Nephron progenitor cell (in vitro differentiated cells): ENCODE measurements at regions not wholly inside any gene's neighbourhood (a gene's known extent, or its start where the extent isn't known, plus 50 kb on each side); places are given as distances from the start of the nearest gene placed in this dataset.

Source experiments
- DNase-seq: peaks from one replicate; pipeline ENCODE4 v3.0.0; 2021
- H3K27ac Mint-ChIP-seq: 2 replicates; pipeline ENCODE4 v1.8.0; 2021; ENCODE audit warnings: mild to moderate bottlenecking, moderate library complexity, mixed read lengths
- H3K27me3 Mint-ChIP-seq: 2 replicates; pipeline ENCODE4 v1.8.0; 2021; ENCODE audit warnings: mild to moderate bottlenecking, low read depth, mixed read lengths; ENCODE audit not compliant: poor library complexity
- H3K36me3 Mint-ChIP-seq: 2 replicates; pipeline ENCODE4 v1.8.0; 2021; ENCODE audit warnings: low read depth, mixed read lengths
- H3K4me1 Mint-ChIP-seq: 2 replicates; pipeline ENCODE4 v1.8.0; 2021; ENCODE audit warnings: mixed read lengths
- H3K4me3 Mint-ChIP-seq: 2 replicates; pipeline ENCODE4 v1.8.0; 2021; ENCODE audit warnings: mild to moderate bottlenecking, moderate library complexity, mixed read lengths
- H3K9me3 Mint-ChIP-seq: 2 replicates; pipeline ENCODE4 v1.8.0; 2021; ENCODE audit warnings: mild to moderate bottlenecking, moderate library complexity, mixed read lengths
- TF ChIP-seq, protein P1 (sequence below): fragments of 200-600 bp; sonication (generic); IDR thresholded peaks from 2 replicates; pipeline ENCODE4 v1.5.0; 2021; ENCODE audit warnings: antibody characterized with exemption

GRCh38 chr1:29569971-29570634, 333.8 kb downstream of the PTPRU start:
- Mint-ChIP-seq H3K27me3 (peaks cover 7% of the 10 kb centered on the region), H3K4me1 (peaks cover 5% of the 10 kb centered on the region), H3K9me3 (peaks cover 24% of the 10 kb centered on the region), H3K27ac (no peak overlapping the region), H3K4me3 (no peak overlapping the region), H3K36me3 (no peaks in the 10 kb centered on the region)
- no peak for DNase-seq
- TF ChIP-seq, protein P1, sequence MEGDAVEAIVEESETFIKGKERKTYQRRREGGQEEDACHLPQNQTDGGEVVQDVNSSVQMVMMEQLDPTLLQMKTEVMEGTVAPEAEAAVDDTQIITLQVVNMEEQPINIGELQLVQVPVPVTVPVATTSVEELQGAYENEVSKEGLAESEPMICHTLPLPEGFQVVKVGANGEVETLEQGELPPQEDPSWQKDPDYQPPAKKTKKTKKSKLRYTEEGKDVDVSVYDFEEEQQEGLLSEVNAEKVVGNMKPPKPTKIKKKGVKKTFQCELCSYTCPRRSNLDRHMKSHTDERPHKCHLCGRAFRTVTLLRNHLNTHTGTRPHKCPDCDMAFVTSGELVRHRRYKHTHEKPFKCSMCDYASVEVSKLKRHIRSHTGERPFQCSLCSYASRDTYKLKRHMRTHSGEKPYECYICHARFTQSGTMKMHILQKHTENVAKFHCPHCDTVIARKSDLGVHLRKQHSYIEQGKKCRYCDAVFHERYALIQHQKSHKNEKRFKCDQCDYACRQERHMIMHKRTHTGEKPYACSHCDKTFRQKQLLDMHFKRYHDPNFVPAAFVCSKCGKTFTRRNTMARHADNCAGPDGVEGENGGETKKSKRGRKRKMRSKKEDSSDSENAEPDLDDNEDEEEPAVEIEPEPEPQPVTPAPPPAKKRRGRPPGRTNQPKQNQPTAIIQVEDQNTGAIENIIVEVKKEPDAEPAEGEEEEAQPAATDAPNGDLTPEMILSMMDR: no peak

- TF ChIP-seq, protein P1: no peak
- Mint-ChIP-seq H3K4me1 (peaks cover 5% of the 10 kb centered on the region), H3K27me3 (peaks cover 8% of the 10 kb centered on the region), H3K36me3 (peaks cover 5% of the 10 kb centered on the region), H3K9me3 (peaks cover 53% of the 10 kb centered on the region), H3K27ac (no peak overlapping the region), H3K4me3 (no peak overlapping the region)
- no peak for DNase-seq
These were observed 330.9 kb downstream of the PTPRU start for GRCh38 chr1:29567257-29567656.

DNA sequence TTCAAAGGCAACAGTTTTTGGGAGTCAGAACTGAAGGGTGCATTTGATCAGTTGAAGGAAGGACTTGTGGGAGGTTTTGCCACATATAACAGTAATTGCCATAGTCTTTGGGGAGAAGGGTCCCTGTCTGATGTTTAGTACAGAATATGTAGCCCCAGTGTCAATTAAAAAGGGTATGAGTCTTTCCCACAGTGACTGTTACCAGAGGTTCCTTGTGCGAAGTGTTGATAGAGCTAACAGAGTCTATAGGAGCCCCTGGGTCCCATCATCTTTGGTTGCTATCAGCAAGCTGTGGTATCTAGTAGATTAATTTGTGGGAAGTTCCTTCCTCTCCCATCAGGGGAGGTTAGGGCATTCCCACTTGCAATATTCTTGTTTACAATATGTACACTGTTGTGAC, 329.2 kb downstream of the PTPRU start:
- TF ChIP-seq, protein P1: no peak
- Mint-ChIP-seq H3K36me3 (peaks cover 5% of the 10 kb centered on the region), H3K4me3 (no peak overlapping the region), H3K27ac (no peak overlapping the region), H3K4me1 (peaks cover 5% of the 10 kb centered on the region), H3K9me3 (peaks cover 57% of the 10 kb centered on the region), H3K27me3 (peaks cover 8% of the 10 kb centered on the region)
- DNase-seq: no peak

DNA sequence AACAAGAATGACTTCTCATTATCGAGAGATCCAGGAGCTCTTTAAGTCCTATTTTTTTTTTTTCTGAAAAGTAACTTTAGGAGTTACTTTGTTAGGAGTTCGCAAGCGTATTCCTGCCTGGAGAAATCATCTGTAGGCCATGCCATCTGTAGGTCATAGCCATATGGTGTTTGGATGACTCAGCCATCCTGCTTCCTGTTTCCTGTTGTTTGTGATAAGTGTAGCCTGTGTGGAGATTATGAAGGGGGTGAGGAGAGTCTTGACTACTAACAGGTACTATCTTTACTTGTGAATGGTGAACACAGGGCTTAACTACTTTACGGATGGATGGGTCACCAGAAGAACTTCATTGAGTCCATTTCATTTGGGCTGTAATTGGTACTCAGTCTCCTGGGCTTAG, 327.2 kb downstream of the PTPRU start:
- TF ChIP-seq, protein P1: no peak
- no peak overlapping the region for H3K27ac Mint-ChIP-seq
- no peak overlapping the region for H3K4me3 Mint-ChIP-seq
- no peaks in the 10 kb centered on the region for H3K4me1 Mint-ChIP-seq
- H3K27me3 Mint-ChIP-seq: peaks cover 16% of the 10 kb centered on the region
- DNase-seq: no peak
- H3K36me3 Mint-ChIP-seq: peaks cover 5% of the 10 kb centered on the region
- H3K9me3 Mint-ChIP-seq: peaks cover 57% of the 10 kb centered on the region

- no peak overlapping the region for H3K27ac Mint-ChIP-seq
- peaks cover 17% of the 10 kb centered on the region for H3K27me3 Mint-ChIP-seq
- H3K4me3 Mint-ChIP-seq: no peak overlapping the region
- H3K9me3 Mint-ChIP-seq: peaks cover 54% of the 10 kb centered on the region
- DNase-seq: no peak
- no peaks in the 10 kb centered on the region for H3K4me1 Mint-ChIP-seq
- peaks cover 5% of the 10 kb centered on the region for H3K36me3 Mint-ChIP-seq
- TF ChIP-seq, protein P1: no peak
These were observed 326.8 kb downstream of the PTPRU start for GRCh38 chr1:29563092-29563491.

DNA sequence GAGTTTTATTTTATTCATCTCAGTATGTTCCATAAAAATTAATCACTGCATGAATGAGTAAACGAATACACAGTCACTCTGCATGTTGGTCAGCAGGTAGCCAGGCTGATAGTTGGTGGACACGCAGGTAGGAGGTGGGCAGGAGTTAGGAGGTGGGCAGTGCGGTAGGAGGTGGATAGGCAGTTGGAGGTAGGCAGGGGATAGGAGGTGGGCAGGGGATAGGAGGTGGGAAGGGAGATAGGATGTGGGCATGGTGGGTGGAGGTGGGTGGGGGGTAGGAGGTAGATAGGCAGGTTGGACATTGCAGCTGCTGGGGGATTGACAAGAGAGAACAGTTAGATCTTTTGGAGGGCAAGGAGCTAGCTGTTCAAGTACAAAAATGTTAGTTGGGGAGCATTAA, 322.7 kb downstream of the PTPRU start:
- no peak overlapping the region for H3K4me3 Mint-ChIP-seq
- H3K4me1 Mint-ChIP-seq: no peaks in the 10 kb centered on the region
- DNase-seq: no peak
- TF ChIP-seq, protein P1: no peak
- H3K27me3 Mint-ChIP-seq: peaks cover 22% of the 10 kb centered on the region
- H3K36me3 Mint-ChIP-seq: peaks cover 5% of the 10 kb centered on the region
- no peak overlapping the region for H3K27ac Mint-ChIP-seq
- H3K9me3 Mint-ChIP-seq: peaks cover 22% of the 10 kb centered on the region
